GM12878 (cell line): ENCODE measurements at regions not wholly inside any gene's neighbourhood (a gene's known extent, or its start where the extent isn't known, plus 50 kb on each side); places are given as distances from the start of the nearest gene placed in this dataset.

ENCODE experiments used
- ATAC-seq: fragments of 200-7000 bp; cut with Tn5 transposase; 3 replicates; pipeline ENCODE4 v1.9.1; 2020; ENCODE audit warnings: mild to moderate bottlenecking, moderate library complexity
- BruUV-seq: library from RNA; stranded (reverse); fragments of 400-500 nt; replicated peaks from 2 replicates; lab custom pipeline; 2021; lab: Mats Ljungman, UMichigan
- CTCF ChIA-PET: fragments of 300-600 bp; sonication (Branson Sonifier 250); formaldehyde crosslinking; extraction: SDS; loops from one replicate; lab custom pipeline; 2021; ENCODE audit warnings: inconsistent platforms; lab: Yijun Ruan, JAX
- POLR2A ChIA-PET: fragments of 350-600 bp; formaldehyde crosslinking; extraction: SDS; loops from one replicate; lab custom pipeline; 2021; ENCODE audit warnings: inconsistent platforms; lab: Charles Lee
- RAD21 ChIA-PET: fragments of 300-600 bp; sonication (Branson Sonifier 250); formaldehyde crosslinking; loops from one replicate; lab custom pipeline; 2023; ENCODE audit warnings: antibody characterized with exemption; ENCODE audit not compliant: unreplicated experiment; lab: Charles Lee
- SMC1A ChIA-PET: fragments of 300-600 bp; sonication (Branson Sonifier 250); formaldehyde crosslinking; loops from one replicate; lab custom pipeline; 2023; ENCODE audit not compliant: unreplicated experiment, uncharacterized antibody; lab: Charles Lee
- DNase-seq: peaks from one replicate; pipeline ENCODE4 v3.0.0-alpha.2; 2011; ENCODE audit warnings: low read depth, low spot score
- FAIRE-seq: peaks from 3 replicates; lab custom pipeline; 2011; peaks lifted over from hg19 to GRCh38; lab: Jason Lieb, UNC
- H2AFZ ChIP-seq: 2 replicates; pipeline ENCODE4 v1.6.0; 2011; ENCODE audit warnings: low read depth, low read length, control low read depth; ENCODE audit not compliant: control insufficient read depth
- H3K27ac ChIP-seq: 2 replicates; pipeline ENCODE4 v1.5.1; 2011; ENCODE audit warnings: control low read depth; ENCODE audit not compliant: control insufficient read depth, insufficient read depth
- H3K27me3 ChIP-seq, 2 experiments: replicated peaks in 1 of 2; 2 replicates each; pipeline versions ENCODE4 v1.6.0 to v1.6.1; 2011; ENCODE audit warnings: low read length in 1 of 2; ENCODE audit not compliant: control insufficient read depth in 2 of 2, insufficient read depth in 2 of 2
- H3K36me3 ChIP-seq, 2 experiments: 2 replicates each; pipeline ENCODE4 v1.5.1; 2011; ENCODE audit warnings: low read length in 1 of 2; ENCODE audit not compliant: control insufficient read depth in 2 of 2, insufficient read depth in 2 of 2
- H3K4me1 ChIP-seq: 2 replicates; pipeline ENCODE4 v1.6.1; 2011; ENCODE audit warnings: mild to moderate bottlenecking, low read length, moderate library complexity, mixed read lengths; ENCODE audit not compliant: control insufficient read depth, insufficient read depth
- H3K4me2 ChIP-seq: 2 replicates; pipeline ENCODE4 v1.6.0; 2011; ENCODE audit warnings: control low read depth; ENCODE audit not compliant: control insufficient read depth, insufficient read depth
- H3K4me3 ChIP-seq: fragments of 200-600 bp; sonication (generic); 2 replicates; pipeline ENCODE4 v1.5.1; 2016
- H3K79me2 ChIP-seq: 2 replicates; pipeline ENCODE4 v1.6.0; 2011; ENCODE audit warnings: low read length; ENCODE audit not compliant: control insufficient read depth, insufficient read depth
- H3K9ac ChIP-seq: 2 replicates; pipeline ENCODE4 v1.8.0; 2011; ENCODE audit warnings: low read length, control low read depth, mixed read lengths; ENCODE audit not compliant: control insufficient read depth, insufficient read depth
- H3K9me3 ChIP-seq: replicated peaks from 3 replicates; pipeline ENCODE4 v1.5.1; 2011; ENCODE audit warnings: mild to moderate bottlenecking, low read length; ENCODE audit not compliant: control insufficient read depth, insufficient read depth
- H4K20me1 ChIP-seq: 2 replicates; pipeline ENCODE4 v1.6.0; 2011; ENCODE audit not compliant: control insufficient read depth, insufficient read depth
- CEBPB ChIP-seq, 2 experiments: fragments of 150-350 bp in 1 of 2; IDR thresholded peaks; 2 replicates each; pipeline ENCODE4 v1.6.1; 2012 to 2014; ENCODE audit warnings: low read depth in 2 of 2, low read length in 2 of 2, borderline replicate concordance in 1 of 2, inconsistent platforms in 1 of 2
- CHD4 ChIP-seq: fragments of 200-600 bp; sonication (generic); IDR thresholded peaks from 2 replicates; pipeline ENCODE4 v1.6.1; 2016; ENCODE audit warnings: mild to moderate bottlenecking
- EED ChIP-seq: sonication (generic); IDR thresholded peaks from 2 replicates; pipeline ENCODE4 v1.6.1; 2016; ENCODE audit warnings: antibody characterized with exemption, low read depth
- HDAC6 ChIP-seq: fragments of 200-600 bp; sonication (generic); IDR thresholded peaks from one replicate; pipeline ENCODE4 v1.8.0; 2017; ENCODE audit warnings: antibody characterized with exemption; ENCODE audit not compliant: unreplicated experiment
- NR2F1 ChIP-seq: fragments of 450-650 bp; conservative IDR thresholded peaks from 2 replicates; pipeline ENCODE4 v1.6.1; 2017; ENCODE audit warnings: mild to moderate bottlenecking
- PML ChIP-seq: IDR thresholded peaks from 2 replicates; pipeline ENCODE4 v1.6.1; 2012; ENCODE audit warnings: low read length, inconsistent platforms
- RBBP5 ChIP-seq: fragments of 200-600 bp; sonication (generic); conservative IDR thresholded peaks from 2 replicates; pipeline ENCODE4 v1.6.1; 2016
- TCF7 ChIP-seq: IDR thresholded peaks from 2 replicates; pipeline ENCODE4 v1.6.1; 2014; ENCODE audit warnings: antibody characterized with exemption, borderline replicate concordance
- ZNF207 ChIP-seq: fragments of 450-650 bp; IDR thresholded peaks from 2 replicates; pipeline ENCODE4 v1.6.1; 2014; ENCODE audit warnings: antibody characterized with exemption, mild to moderate bottlenecking, borderline replicate concordance
- ZNF24 ChIP-seq: fragments of 450-650 bp; IDR thresholded peaks from 2 replicates; pipeline ENCODE4 v1.6.1; 2017; ENCODE audit warnings: antibody characterized with exemption, mild to moderate bottlenecking
- ZNF384 ChIP-seq: IDR thresholded peaks from 2 replicates; pipeline ENCODE4 v1.6.1; 2012; ENCODE audit warnings: low read depth, mild to moderate bottlenecking, low read length, improper control_type of control experiment, borderline replicate concordance
- in situ Hi-C: fragments of 300-500 bp; cut with MboI; formaldehyde crosslinking; loops from 9 replicates; pipeline ENCODE4 v1.14.3; 2018; ENCODE audit warnings: mixed read lengths
- intact Hi-C: fragments of 100-400 bp; cut with micrococcal nuclease; formaldehyde crosslinking; loops from one replicate; pipeline ENCODE4 v1.14.2; 2022; ENCODE audit not compliant: unreplicated experiment
- TF ChIP-seq, protein P1 (sequence below): fragments of 450-650 bp; IDR thresholded peaks from 2 replicates; pipeline ENCODE4 v1.6.1; 2016; ENCODE audit warnings: mild to moderate bottlenecking
- TF ChIP-seq, protein P2 (sequence below): fragments of 450-650 bp; IDR thresholded peaks from 2 replicates; pipeline ENCODE4 v1.6.1; 2017; ENCODE audit warnings: low read depth, mild to moderate bottlenecking, moderate library complexity
- TF ChIP-seq, protein P3 (sequence below): fragments of 450-650 bp; IDR thresholded peaks from 2 replicates; pipeline ENCODE4 v1.6.1; 2014; ENCODE audit warnings: mild to moderate bottlenecking
- TF ChIP-seq, protein P4 (sequence below): IDR thresholded peaks from 2 replicates; pipeline ENCODE4 v1.6.1; 2012; ENCODE audit warnings: low read depth, low read length, improper control_type of control experiment
- TF ChIP-seq, protein P5 (sequence below): IDR thresholded peaks from 2 replicates; pipeline ENCODE4 v1.6.1; 2011; ENCODE audit warnings: borderline replicate concordance, low read depth, mild to moderate bottlenecking, moderate library complexity, low read length; ENCODE audit not compliant: insufficient read depth, poor library complexity, severe bottlenecking

DNA sequence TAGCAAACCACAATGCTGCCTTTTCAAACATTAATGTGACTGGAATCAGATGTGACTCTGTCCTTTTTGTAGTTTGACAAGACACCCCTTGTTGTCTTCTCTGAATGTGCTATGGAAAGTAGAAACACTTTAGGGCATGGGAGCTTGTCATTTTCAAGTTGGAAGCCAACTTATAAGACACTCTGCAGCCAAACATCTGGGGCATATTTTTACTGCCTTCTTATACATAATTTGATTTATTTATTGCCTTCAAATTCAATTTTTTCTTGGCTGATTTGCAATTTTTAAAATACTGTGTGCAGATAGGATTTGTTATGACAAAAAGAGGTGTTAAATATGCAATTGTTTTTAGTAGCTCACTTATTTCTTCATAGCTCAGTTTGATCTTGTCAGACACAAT is 1002.0 kb upstream of the PCDH7 start:
- in situ Hi-C loops: no loop called here
- Histone ChIP-seq H3K9ac (no peak overlapping the region), H3K27ac (no peak overlapping the region), H3K27me3 (no peaks in the 10 kb centered on the region), H3K4me2 (no peak overlapping the region), H3K36me3 (no peaks in the 10 kb centered on the region), H4K20me1 (no peaks in the 10 kb centered on the region), H3K4me3 (no peak overlapping the region), H3K4me1 (no peaks in the 10 kb centered on the region), H2AFZ (no peak overlapping the region), H3K9me3 (no peaks in the 10 kb centered on the region), H3K79me2 (no peaks in the 10 kb centered on the region)
- ChIA-PET SMC1A (interaction anchor here (0.7 kb wide), 1 partner anchor 12 kb away, joined by 3 read pairs; no protein-coding TSS in a partner anchor), CTCF (interaction anchor here (1.0 to 1.3 kb wide), 3 partner anchors 9 to 25 kb away, joined by 3 to 4 read pairs (median 3); no protein-coding TSS in a partner anchor), POLR2A (no interaction called here), RAD21 (no interaction called here)
- BruUV-seq: no TSS peak
- FAIRE-seq: no peak
- intact Hi-C loops: no loop called here
- no peak for TF ChIP-seq ZNF24
- TF ChIP-seq PML: no peak
- no peak for TF ChIP-seq CHD4
- TF ChIP-seq, protein P1, sequence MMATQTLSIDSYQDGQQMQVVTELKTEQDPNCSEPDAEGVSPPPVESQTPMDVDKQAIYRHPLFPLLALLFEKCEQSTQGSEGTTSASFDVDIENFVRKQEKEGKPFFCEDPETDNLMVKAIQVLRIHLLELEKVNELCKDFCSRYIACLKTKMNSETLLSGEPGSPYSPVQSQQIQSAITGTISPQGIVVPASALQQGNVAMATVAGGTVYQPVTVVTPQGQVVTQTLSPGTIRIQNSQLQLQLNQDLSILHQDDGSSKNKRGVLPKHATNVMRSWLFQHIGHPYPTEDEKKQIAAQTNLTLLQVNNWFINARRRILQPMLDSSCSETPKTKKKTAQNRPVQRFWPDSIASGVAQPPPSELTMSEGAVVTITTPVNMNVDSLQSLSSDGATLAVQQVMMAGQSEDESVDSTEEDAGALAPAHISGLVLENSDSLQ: no peak
- TF ChIP-seq NR2F1: no peak
- TF ChIP-seq EED: no peak
- TF ChIP-seq TCF7: no peak
- TF ChIP-seq, protein P2, sequence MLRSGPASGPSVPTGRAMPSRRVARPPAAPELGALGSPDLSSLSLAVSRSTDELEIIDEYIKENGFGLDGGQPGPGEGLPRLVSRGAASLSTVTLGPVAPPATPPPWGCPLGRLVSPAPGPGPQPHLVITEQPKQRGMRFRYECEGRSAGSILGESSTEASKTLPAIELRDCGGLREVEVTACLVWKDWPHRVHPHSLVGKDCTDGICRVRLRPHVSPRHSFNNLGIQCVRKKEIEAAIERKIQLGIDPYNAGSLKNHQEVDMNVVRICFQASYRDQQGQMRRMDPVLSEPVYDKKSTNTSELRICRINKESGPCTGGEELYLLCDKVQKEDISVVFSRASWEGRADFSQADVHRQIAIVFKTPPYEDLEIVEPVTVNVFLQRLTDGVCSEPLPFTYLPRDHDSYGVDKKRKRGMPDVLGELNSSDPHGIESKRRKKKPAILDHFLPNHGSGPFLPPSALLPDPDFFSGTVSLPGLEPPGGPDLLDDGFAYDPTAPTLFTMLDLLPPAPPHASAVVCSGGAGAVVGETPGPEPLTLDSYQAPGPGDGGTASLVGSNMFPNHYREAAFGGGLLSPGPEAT: no peak
- TF ChIP-seq, protein P3, sequence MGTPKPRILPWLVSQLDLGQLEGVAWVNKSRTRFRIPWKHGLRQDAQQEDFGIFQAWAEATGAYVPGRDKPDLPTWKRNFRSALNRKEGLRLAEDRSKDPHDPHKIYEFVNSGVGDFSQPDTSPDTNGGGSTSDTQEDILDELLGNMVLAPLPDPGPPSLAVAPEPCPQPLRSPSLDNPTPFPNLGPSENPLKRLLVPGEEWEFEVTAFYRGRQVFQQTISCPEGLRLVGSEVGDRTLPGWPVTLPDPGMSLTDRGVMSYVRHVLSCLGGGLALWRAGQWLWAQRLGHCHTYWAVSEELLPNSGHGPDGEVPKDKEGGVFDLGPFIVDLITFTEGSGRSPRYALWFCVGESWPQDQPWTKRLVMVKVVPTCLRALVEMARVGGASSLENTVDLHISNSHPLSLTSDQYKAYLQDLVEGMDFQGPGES: no peak
- no peak for TF ChIP-seq HDAC6
- TF ChIP-seq ZNF384: no peak
- TF ChIP-seq RBBP5: no peak
- TF ChIP-seq, protein P4, sequence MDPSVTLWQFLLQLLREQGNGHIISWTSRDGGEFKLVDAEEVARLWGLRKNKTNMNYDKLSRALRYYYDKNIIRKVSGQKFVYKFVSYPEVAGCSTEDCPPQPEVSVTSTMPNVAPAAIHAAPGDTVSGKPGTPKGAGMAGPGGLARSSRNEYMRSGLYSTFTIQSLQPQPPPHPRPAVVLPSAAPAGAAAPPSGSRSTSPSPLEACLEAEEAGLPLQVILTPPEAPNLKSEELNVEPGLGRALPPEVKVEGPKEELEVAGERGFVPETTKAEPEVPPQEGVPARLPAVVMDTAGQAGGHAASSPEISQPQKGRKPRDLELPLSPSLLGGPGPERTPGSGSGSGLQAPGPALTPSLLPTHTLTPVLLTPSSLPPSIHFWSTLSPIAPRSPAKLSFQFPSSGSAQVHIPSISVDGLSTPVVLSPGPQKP: no peak
- TF ChIP-seq CEBPB (IDR thresholded peaks at IDR 0.05; ENCODE audit: borderline replicate concordance in 1 of 2, low read depth in 2 of 2, low read length in 2 of 2): no peak
- TF ChIP-seq, protein P5, sequence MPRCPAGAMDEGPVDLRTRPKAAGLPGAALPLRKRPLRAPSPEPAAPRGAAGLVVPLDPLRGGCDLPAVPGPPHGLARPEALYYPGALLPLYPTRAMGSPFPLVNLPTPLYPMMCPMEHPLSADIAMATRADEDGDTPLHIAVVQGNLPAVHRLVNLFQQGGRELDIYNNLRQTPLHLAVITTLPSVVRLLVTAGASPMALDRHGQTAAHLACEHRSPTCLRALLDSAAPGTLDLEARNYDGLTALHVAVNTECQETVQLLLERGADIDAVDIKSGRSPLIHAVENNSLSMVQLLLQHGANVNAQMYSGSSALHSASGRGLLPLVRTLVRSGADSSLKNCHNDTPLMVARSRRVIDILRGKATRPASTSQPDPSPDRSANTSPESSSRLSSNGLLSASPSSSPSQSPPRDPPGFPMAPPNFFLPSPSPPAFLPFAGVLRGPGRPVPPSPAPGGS: no peak
- TF ChIP-seq ZNF207: no peak
- no peak for DNase-seq
- ATAC-seq: no peak
